B cell (primary cell): ENCODE measurements at regions not wholly inside any gene's neighbourhood (a gene's known extent, or its start where the extent isn't known, plus 50 kb on each side); places are given as distances from the start of the nearest gene placed in this dataset.

Source experiments
- ATAC-seq: fragments of 200-7000 bp; cut with Tn5 transposase; one replicate; pipeline ENCODE4 v1.10.0; 2021; ENCODE audit warnings: low read depth, mild to moderate bottlenecking, moderate number of reproducible peaks, moderate library complexity
- CTCF ChIA-PET: fragments of 350-600 bp; sonication (Branson Sonifier 250); formaldehyde crosslinking; loops from one replicate; lab custom pipeline; 2021; ENCODE audit warnings: antibody characterized with exemption, inconsistent platforms; lab: Charles Lee
- POLR2A ChIA-PET: fragments of 350-600 bp; sonication (Branson Sonifier 250); formaldehyde crosslinking; loops from one replicate; lab custom pipeline; 2021; ENCODE audit warnings: antibody characterized with exemption; lab: Charles Lee
- DNase-seq: peaks from one replicate; pipeline ENCODE4 v3.0.0; 2013
- H2AFZ ChIP-seq: 2 replicates; pipeline ENCODE4 v1.6.1; 2012; ENCODE audit warnings: mild to moderate bottlenecking, low read depth, low read length; ENCODE audit not compliant: insufficient read depth, poor library complexity, severe bottlenecking
- H3K27ac ChIP-seq, 2 donors: 1 replicate in 1 of 2; 2 replicates in 1 of 2; pipeline ENCODE4 v1.5.1; 2012 to 2013; ENCODE audit warnings: low read length in 2 of 2, mild to moderate bottlenecking in 2 of 2, moderate library complexity in 1 of 2
- H3K27me3 ChIP-seq, 4 experiments: fragments of 200-600 bp in 1 of 4; sonication (generic) in 1 of 4; replicated peaks in 1 of 4; 1 replicate in 2 of 4; 2 replicates in 2 of 4; pipeline versions ENCODE4 v1.6.1 to v1.7.0; 2013 to 2016; ENCODE audit warnings: low read length in 3 of 4, mild to moderate bottlenecking in 2 of 4, mixed read lengths in 1 of 4, moderate library complexity in 1 of 4; ENCODE audit not compliant: insufficient read depth in 4 of 4, control insufficient read depth in 3 of 4; ENCODE audit errors: control extremely low read depth in 1 of 4
- H3K36me3 ChIP-seq, 2 experiments: replicated peaks in 1 of 2; 1 replicate in 1 of 2; 2 replicates in 1 of 2; pipeline versions ENCODE4 v1.6.1 to v1.7.1; 2013; ENCODE audit warnings: low read length in 1 of 2; ENCODE audit not compliant: insufficient read depth in 2 of 2, control insufficient read depth in 1 of 2; ENCODE audit errors: control extremely low read depth in 1 of 2, extremely low read depth in 1 of 2
- H3K4me1 ChIP-seq, 2 donors: fragments of 200-600 bp in 1 of 2; sonication (generic) in 1 of 2; 1 replicate in 1 of 2; 2 replicates in 1 of 2; pipeline versions ENCODE4 v1.5.1 to v1.6.1; 2013 to 2017; ENCODE audit warnings: low read length in 2 of 2; ENCODE audit not compliant: control insufficient read depth in 2 of 2, insufficient read depth in 2 of 2
- H3K4me2 ChIP-seq: replicated peaks from 2 replicates; pipeline ENCODE3; 2012; ENCODE audit warnings: mild to moderate bottlenecking, low read depth, low read length; ENCODE audit not compliant: poor library complexity, severe bottlenecking
- H3K4me3 ChIP-seq, 5 experiments: fragments of 200-600 bp in 1 of 5; sonication (generic) in 1 of 5; 1 replicate in 3 of 5; 2 replicates in 2 of 5; pipeline versions ENCODE4 v1.5.1 to v1.7.0; 2011 to 2016; ENCODE audit warnings: low read length in 4 of 5, mild to moderate bottlenecking in 4 of 5, low read depth in 2 of 5, control low read depth in 1 of 5, moderate library complexity in 1 of 5; ENCODE audit not compliant: insufficient read depth in 1 of 5; ENCODE audit errors: control extremely low read depth in 1 of 5, extremely low read depth in 1 of 5
- H3K79me2 ChIP-seq: fragments of 200-600 bp; sonication (generic); one replicate; pipeline ENCODE4 v1.6.0; 2016; ENCODE audit warnings: low read length; ENCODE audit not compliant: control insufficient read depth, insufficient read depth
- H3K9ac ChIP-seq: fragments of 200-600 bp; sonication (generic); 2 replicates; pipeline ENCODE4 v1.6.1; 2017; ENCODE audit warnings: mild to moderate bottlenecking, low read length, moderate library complexity
- H3K9me3 ChIP-seq, 3 donors: one replicate each; pipeline versions ENCODE4 v1.6.1 to v1.7.1; 2013; ENCODE audit warnings: low read length in 2 of 3; ENCODE audit not compliant: control insufficient read depth in 2 of 3, insufficient read depth in 1 of 3; ENCODE audit errors: control extremely low read depth in 1 of 3
- H4K20me1 ChIP-seq: 2 replicates; pipeline ENCODE4 v1.6.0; 2012; ENCODE audit warnings: mild to moderate bottlenecking, low read length; ENCODE audit not compliant: insufficient read depth, control insufficient read depth, poor library complexity, severe bottlenecking
- H3K27ac Mint-ChIP-seq: one replicate; pipeline ENCODE4 v1.8.0; 2021; ENCODE audit warnings: mixed read lengths
- H3K27me3 Mint-ChIP-seq: one replicate; pipeline ENCODE4 v1.8.0; 2021; ENCODE audit warnings: mixed read lengths
- H3K4me1 Mint-ChIP-seq: one replicate; pipeline ENCODE4 v1.8.0; 2021; ENCODE audit warnings: mixed read lengths
- H3K4me3 Mint-ChIP-seq: one replicate; pipeline ENCODE4 v1.8.0; 2021; ENCODE audit warnings: mixed read lengths
- H3K9me3 Mint-ChIP-seq: one replicate; pipeline ENCODE4 v1.8.0; 2022; ENCODE audit warnings: mixed read lengths; ENCODE audit not compliant: insufficient read depth
- EZH2 ChIP-seq: IDR thresholded peaks from 2 replicates; pipeline ENCODE4 v1.6.1; 2012; ENCODE audit warnings: borderline replicate concordance, low read depth, mild to moderate bottlenecking, moderate library complexity, low read length; ENCODE audit not compliant: insufficient read depth, poor library complexity, severe bottlenecking
- WGBS: methylation state at CpG from one replicate; pipeline ENCODE4 v1.1.5; 2013; ENCODE audit warnings: missing lambda C conversion rate; ENCODE audit not compliant: insufficient coverage; 5-methylcytosine and 5-hydroxymethylcytosine counted together
- intact Hi-C: fragments of 100-400 bp; cut with micrococcal nuclease; formaldehyde crosslinking; loops from one replicate; pipeline ENCODE4 v1.10.0; 2022
- TF ChIP-seq, protein P1 (sequence below): fragments of 200-600 bp; IDR thresholded peaks from one replicate; pipeline ENCODE4 v1.8.0; 2022; ENCODE audit warnings: antibody characterized with exemption, mild to moderate bottlenecking

DNA sequence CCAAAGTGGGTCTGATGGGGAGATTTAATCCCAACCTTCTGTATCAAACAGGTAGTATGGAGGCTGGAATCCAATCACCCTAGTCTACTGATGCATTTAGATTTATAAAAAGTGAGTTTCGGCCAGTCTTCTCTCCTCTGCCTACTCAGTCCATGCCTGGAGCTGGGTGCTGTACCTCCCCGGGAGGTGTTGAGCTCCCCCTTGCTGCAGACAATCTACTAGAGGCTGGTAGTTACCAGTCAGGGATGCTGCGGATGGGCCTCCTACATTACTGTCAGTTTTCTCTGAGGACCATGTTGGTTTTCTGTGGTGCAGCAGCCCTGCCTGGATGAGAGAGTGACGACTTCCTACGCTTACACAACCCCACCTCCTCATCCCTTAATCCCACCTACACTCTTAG lies 118.6 kb upstream of the CELF4 start:
- no peaks in the 10 kb centered on the region for H4K20me1 ChIP-seq
- 81% methylated on average over 3 of the region's 5 CpGs for WGBS
- no peak overlapping the region for H3K4me2 ChIP-seq
- ChIA-PET POLR2A (no interaction called here), CTCF (no interaction called here)
- H3K36me3 ChIP-seq, result no peaks in the 10 kb centered on the region
- H3K4me1 Mint-ChIP-seq, result no peaks in the 10 kb centered on the region
- no peak overlapping the region for H3K9ac ChIP-seq
- DNase-seq, result no peak
- H3K27me3 ChIP-seq, result no peaks in the 10 kb centered on the region
- no peaks in the 10 kb centered on the region for H3K4me1 ChIP-seq
- H3K4me3 ChIP-seq, result no peak overlapping the region
- no peak overlapping the region for H2AFZ ChIP-seq
- ATAC-seq, result no peak
- H3K9me3 Mint-ChIP-seq, result peaks cover 3% of the 10 kb centered on the region
- no peaks in the 10 kb centered on the region for H3K79me2 ChIP-seq
- H3K27me3 Mint-ChIP-seq, result no peaks in the 10 kb centered on the region
- no peak for TF ChIP-seq EZH2
- TF ChIP-seq, protein P1, sequence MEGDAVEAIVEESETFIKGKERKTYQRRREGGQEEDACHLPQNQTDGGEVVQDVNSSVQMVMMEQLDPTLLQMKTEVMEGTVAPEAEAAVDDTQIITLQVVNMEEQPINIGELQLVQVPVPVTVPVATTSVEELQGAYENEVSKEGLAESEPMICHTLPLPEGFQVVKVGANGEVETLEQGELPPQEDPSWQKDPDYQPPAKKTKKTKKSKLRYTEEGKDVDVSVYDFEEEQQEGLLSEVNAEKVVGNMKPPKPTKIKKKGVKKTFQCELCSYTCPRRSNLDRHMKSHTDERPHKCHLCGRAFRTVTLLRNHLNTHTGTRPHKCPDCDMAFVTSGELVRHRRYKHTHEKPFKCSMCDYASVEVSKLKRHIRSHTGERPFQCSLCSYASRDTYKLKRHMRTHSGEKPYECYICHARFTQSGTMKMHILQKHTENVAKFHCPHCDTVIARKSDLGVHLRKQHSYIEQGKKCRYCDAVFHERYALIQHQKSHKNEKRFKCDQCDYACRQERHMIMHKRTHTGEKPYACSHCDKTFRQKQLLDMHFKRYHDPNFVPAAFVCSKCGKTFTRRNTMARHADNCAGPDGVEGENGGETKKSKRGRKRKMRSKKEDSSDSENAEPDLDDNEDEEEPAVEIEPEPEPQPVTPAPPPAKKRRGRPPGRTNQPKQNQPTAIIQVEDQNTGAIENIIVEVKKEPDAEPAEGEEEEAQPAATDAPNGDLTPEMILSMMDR, result no peak
- H3K27ac ChIP-seq, result no peak overlapping the region
- H3K27ac Mint-ChIP-seq, result no peak overlapping the region
- no peak overlapping the region for H3K4me3 Mint-ChIP-seq
- intact Hi-C loops, result no loop called here
- H3K9me3 ChIP-seq, result no peaks in the 10 kb centered on the region

DNA sequence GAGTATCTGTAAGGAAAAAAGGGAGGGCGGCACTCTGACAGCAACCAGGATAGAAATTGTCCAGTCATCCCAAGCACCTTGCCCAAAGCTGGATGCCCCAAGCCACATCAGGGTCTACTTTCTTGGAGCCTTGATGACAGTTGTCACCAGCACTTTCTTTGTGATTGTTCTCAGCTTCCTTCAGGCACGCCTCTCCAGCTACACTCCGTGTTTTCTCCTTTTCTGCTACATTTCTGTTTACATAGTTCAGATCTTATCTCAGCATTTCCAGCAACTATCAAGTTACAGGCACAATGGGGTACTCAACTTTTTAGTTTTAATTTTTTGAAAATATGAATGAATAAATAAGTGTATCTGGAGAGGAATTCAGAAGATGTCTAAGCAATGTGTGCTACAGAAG lies 115.3 kb upstream of the CELF4 start:
- H3K27ac ChIP-seq, result no peak overlapping the region
- no peak for DNase-seq
- no peak overlapping the region for H2AFZ ChIP-seq
- no peak for TF ChIP-seq EZH2
- TF ChIP-seq, protein P1, result no peak
- H3K9me3 ChIP-seq, result no peaks in the 10 kb centered on the region
- ChIA-PET POLR2A (no interaction called here), CTCF (no interaction called here)
- no peaks in the 10 kb centered on the region for H3K27me3 ChIP-seq
- no peaks in the 10 kb centered on the region for H3K36me3 ChIP-seq
- H3K27me3 Mint-ChIP-seq, result no peaks in the 10 kb centered on the region
- no peak for ATAC-seq
- no peaks in the 10 kb centered on the region for H3K4me1 ChIP-seq
- H3K9ac ChIP-seq, result no peak overlapping the region
- H4K20me1 ChIP-seq, result no peaks in the 10 kb centered on the region
- no peak overlapping the region for H3K27ac Mint-ChIP-seq
- H3K4me2 ChIP-seq, result no peak overlapping the region
- 100% methylated on average over 1 of the region's 3 CpGs for WGBS
- H3K4me3 Mint-ChIP-seq, result no peak overlapping the region
- H3K9me3 Mint-ChIP-seq, result peaks cover 3% of the 10 kb centered on the region
- no peak overlapping the region for H3K4me3 ChIP-seq
- intact Hi-C loops, result no loop called here
- no peaks in the 10 kb centered on the region for H3K4me1 Mint-ChIP-seq
- H3K79me2 ChIP-seq, result no peaks in the 10 kb centered on the region
